Astrocyte of the spinal cord (primary cell): ENCODE measurements at regions not wholly inside any gene's neighbourhood (a gene's known extent, or its start where the extent isn't known, plus 50 kb on each side); places are given as distances from the start of the nearest gene placed in this dataset.

Experiments used
- DNase-seq: peaks from one replicate; pipeline ENCODE4 v3.0.0; 2011; ENCODE audit warnings: low read depth, low spot score
- H3K4me3 ChIP-seq: 2 replicates; pipeline ENCODE4 v1.5.1; 2011; ENCODE audit warnings: low read depth, mild to moderate bottlenecking, low read length, moderate library complexity
- CTCF ChIP-seq: IDR thresholded peaks from 2 replicates; pipeline ENCODE4 v1.5.1; 2012; ENCODE audit warnings: low read depth, mild to moderate bottlenecking, low read length, inconsistent platforms
- in situ Hi-C: cut with HindIII; loops from 2 replicates; pipeline ENCODE4 v1.10.0; 2017; ENCODE audit warnings: low sequenced_read_pairs

GRCh38 chr2:160884056-160884455, 276.2 kb upstream of the TANK start:
- in situ Hi-C loops, result no loop called here
- H3K4me3 ChIP-seq, result no peak overlapping the region
- DNase-seq, result no peak
- no peak for TF ChIP-seq CTCF

GRCh38 chr2:160889439-160890170, 270.6 kb upstream of the TANK start:
- no peak for TF ChIP-seq CTCF
- H3K4me3 ChIP-seq, result no peak overlapping the region
- no peak for DNase-seq
- in situ Hi-C loops, result no loop called here

- no peak for TF ChIP-seq CTCF
- DNase-seq, result no peak
- in situ Hi-C loops, result no loop called here
- no peak overlapping the region for H3K4me3 ChIP-seq
These were observed 269.4 kb upstream of the TANK start for GRCh38 chr2:160890667-160891352.

- DNase-seq, result no peak
- no peak overlapping the region for H3K4me3 ChIP-seq
- in situ Hi-C loops, result no loop called here
- no peak for TF ChIP-seq CTCF
These were observed 268.9 kb upstream of the TANK start for GRCh38 chr2:160891353-160891740.

GRCh38 chr2:160892204-160892603, 268.0 kb upstream of the TANK start:
- no peak for TF ChIP-seq CTCF
- in situ Hi-C loops, result no loop called here
- H3K4me3 ChIP-seq, result no peak overlapping the region
- DNase-seq, result no peak

- in situ Hi-C loops, result no loop called here
- H3K4me3 ChIP-seq, result no peak overlapping the region
- DNase-seq, result no peak
- TF ChIP-seq CTCF, result no peak
These were observed 266.6 kb upstream of the TANK start for GRCh38 chr2:160893581-160893980.
